A549 (cell line): ENCODE measurements at regions not wholly inside any gene's neighbourhood (a gene's known extent, or its start where the extent isn't known, plus 50 kb on each side); places are given as distances from the start of the nearest gene placed in this dataset.
"Not testable (repeated sequence)": the region's sequence is repeated elsewhere in the genome, so short reads cannot be mapped to it uniquely, and the experiment has no call there.

Experiments
- ATAC-seq, 2 experiments: fragments of 200-7000 bp in 1 of 2; fragments of >200 bp in 1 of 2; cut with Nextera tagmentation in 1 of 2; cut with Tn5 transposase in 1 of 2; 3 replicates each; pipeline versions ENCODE4 v1.8.0 to v1.9.1; 2018 to 2020; ENCODE audit warnings: mild to moderate bottlenecking in 1 of 2, moderate library complexity in 1 of 2
- CTCF ChIA-PET: fragments of 300-600 bp; sonication (Branson Sonifier 250); formaldehyde crosslinking; extraction: SDS; loops from one replicate; lab custom pipeline; 2021; ENCODE audit warnings: antibody characterized with exemption, inconsistent platforms; lab: Yijun Ruan, JAX
- POLR2A ChIA-PET: fragments of 350-600 bp; formaldehyde crosslinking; extraction: SDS; loops from one replicate; lab custom pipeline; 2021; ENCODE audit warnings: antibody characterized with exemption, inconsistent platforms; lab: Yijun Ruan, JAX
- DNase-seq, 2 experiments: peaks; one replicate each; pipeline versions ENCODE4 v3.0.0 to v3.0.0-alpha.2; 2011 to 2016; ENCODE audit warnings: low read depth in 1 of 2, low spot score in 1 of 2
- FAIRE-seq: peaks from 2 replicates; lab custom pipeline; 2011; peaks lifted over from hg19 to GRCh38; lab: Jason Lieb, UNC
- H3K27ac ChIP-seq, 2 experiments: fragments of >200 bp; sonication (Bioruptor Twin); formaldehyde crosslinking; 3 replicates each; pipeline ENCODE4 v1.5.1; 2016 to 2017
- H3K4me1 ChIP-seq: fragments of >200 bp; sonication (Bioruptor Twin); formaldehyde crosslinking; 3 replicates; pipeline ENCODE4 v1.6.1; 2016
- H3K4me2 ChIP-seq: fragments of >200 bp; sonication (Bioruptor Twin); formaldehyde crosslinking; 3 replicates; pipeline ENCODE4 v1.6.1; 2016
- H3K4me3 ChIP-seq: fragments of >200 bp; sonication (Bioruptor Twin); formaldehyde crosslinking; 3 replicates; pipeline ENCODE4 v1.5.1; 2016
- H3K9me3 ChIP-seq: fragments of >200 bp; sonication (Bioruptor Twin); formaldehyde crosslinking; 3 replicates; pipeline ENCODE4 v1.6.1; 2016
- BCL3 ChIP-seq: fragments of >200 bp; sonication (Bioruptor Twin); formaldehyde crosslinking; IDR thresholded peaks from 3 replicates; pipeline ENCODE4 v1.6.1; 2016
- CBX2 ChIP-seq: fragments of 200-600 bp; sonication (generic); IDR thresholded peaks from 2 replicates; pipeline ENCODE4 v1.6.1; 2016; ENCODE audit warnings: low read depth, mild to moderate bottlenecking, borderline replicate concordance
- CEBPB ChIP-seq, 2 experiments: fragments of >200 bp in 1 of 2; sonication (Bioruptor Twin) in 1 of 2; formaldehyde crosslinking in 1 of 2; IDR thresholded peaks; 2 replicates each; pipeline ENCODE4 v1.6.1; 2012 to 2016
- EP300 ChIP-seq, 2 experiments: fragments of >200 bp; sonication (Bioruptor Twin); formaldehyde crosslinking; IDR thresholded peaks; 2 replicates in 1 of 2; 3 replicates in 1 of 2; pipeline ENCODE4 v1.6.1; 2016 to 2017
- ESRRA ChIP-seq: fragments of 150-350 bp; IDR thresholded peaks from 2 replicates; pipeline ENCODE4 v1.6.1; 2014; ENCODE audit warnings: mild to moderate bottlenecking, low read length, borderline replicate concordance
- GATA3 ChIP-seq: IDR thresholded peaks from 2 replicates; pipeline ENCODE4 v1.6.1; 2012; ENCODE audit warnings: borderline replicate concordance
- HDAC2 ChIP-seq: fragments of 200-600 bp; sonication (generic); IDR thresholded peaks from 2 replicates; pipeline ENCODE4 v1.6.1; 2016
- HEYL ChIP-seq: fragments of 250-450 bp; sonication (Bioruptor Pico); IDR thresholded peaks from 2 replicates; pipeline ENCODE4 v1.8.0; 2021; ENCODE audit warnings: mild to moderate bottlenecking, moderate library complexity
- JUNB ChIP-seq: fragments of >200 bp; sonication (Bioruptor Twin); formaldehyde crosslinking; IDR thresholded peaks from 2 replicates; pipeline ENCODE4 v1.6.1; 2016
- KDM1A ChIP-seq: fragments of 200-600 bp; sonication (generic); IDR thresholded peaks from 2 replicates; pipeline ENCODE4 v1.6.1; 2016; ENCODE audit warnings: low read depth, mild to moderate bottlenecking
- MAX ChIP-seq: IDR thresholded peaks from 2 replicates; pipeline ENCODE4 v1.6.1; 2012
- MAZ ChIP-seq: fragments of 150-350 bp; IDR thresholded peaks from 2 replicates; pipeline ENCODE4 v1.6.1; 2014; ENCODE audit warnings: antibody characterized with exemption, low read depth, low read length, borderline replicate concordance
- MYC ChIP-seq: IDR thresholded peaks from 2 replicates; pipeline ENCODE4 v1.6.1; 2012; ENCODE audit warnings: mild to moderate bottlenecking, inconsistent platforms, low read length, improper control_type of control experiment, borderline replicate concordance
- PBX3 ChIP-seq: IDR thresholded peaks from 2 replicates; pipeline ENCODE4 v1.6.1; 2012
- PHF8 ChIP-seq: fragments of 200-600 bp; sonication (generic); IDR thresholded peaks from 2 replicates; pipeline ENCODE4 v1.6.1; 2016; ENCODE audit warnings: low read depth, mild to moderate bottlenecking, antibody characterized with exemption, moderate library complexity, borderline replicate concordance
- RAD21 ChIP-seq, 2 experiments: fragments of >200 bp in 1 of 2; sonication (Bioruptor Twin) in 1 of 2; formaldehyde crosslinking in 1 of 2; IDR thresholded peaks in 1 of 2; conservative IDR thresholded peaks in 1 of 2; 2 replicates in 1 of 2; 3 replicates in 1 of 2; pipeline ENCODE4 v1.6.1; 2012 to 2018; ENCODE audit warnings: inconsistent platforms in 1 of 2
- RARB ChIP-seq: fragments of 250-450 bp; sonication (Bioruptor Pico); IDR thresholded peaks from 2 replicates; pipeline ENCODE4 v1.8.0; 2021; ENCODE audit warnings: mild to moderate bottlenecking, moderate library complexity
- RNF2 ChIP-seq: fragments of 200-600 bp; sonication (generic); IDR thresholded peaks from 2 replicates; pipeline ENCODE4 v1.6.1; 2016; ENCODE audit warnings: low read depth, mild to moderate bottlenecking, antibody characterized with exemption, moderate library complexity, borderline replicate concordance
- SREBF2 ChIP-seq: fragments of 450-650 bp; IDR thresholded peaks from 2 replicates; pipeline ENCODE4 v1.6.1; 2014; ENCODE audit warnings: mild to moderate bottlenecking, moderate library complexity
- TP53 ChIP-seq: fragments of 250-450 bp; sonication (Bioruptor Pico); IDR thresholded peaks from 2 replicates; pipeline ENCODE4 v1.5.0; 2021; ENCODE audit warnings: mild to moderate bottlenecking, moderate library complexity
- USF2 ChIP-seq: fragments of 450-650 bp; IDR thresholded peaks from 2 replicates; pipeline ENCODE4 v1.6.1; 2014; ENCODE audit warnings: antibody characterized with exemption
- ZC3H11A ChIP-seq: fragments of 450-650 bp; IDR thresholded peaks from 2 replicates; pipeline ENCODE4 v1.6.1; 2014; ENCODE audit warnings: antibody characterized with exemption, mild to moderate bottlenecking
- ZFP36 ChIP-seq: fragments of 450-650 bp; IDR thresholded peaks from 2 replicates; pipeline ENCODE4 v1.6.1; 2014; ENCODE audit warnings: borderline replicate concordance; ENCODE audit not compliant: partially characterized antibody
- WGBS: methylation state at CpG from one replicate; pipeline ENCODE4 v1.1.6; 2017; ENCODE audit errors: missing lambda C conversion rate; 5-methylcytosine and 5-hydroxymethylcytosine counted together

GRCh38 chr5:157976429-157976828 is 117.5 kb upstream of the CLINT1 start:
- TF ChIP-seq ZFP36 (no peak), HEYL (no peak)
- ATAC-seq (no peak), FAIRE-seq (no peak), DNase-seq (no peak)
- Histone ChIP-seq H3K4me2 (no peak overlapping the region), H3K9me3 (no peaks in the 10 kb centered on the region), H3K4me3 (no peak overlapping the region), H3K27ac (no peak overlapping the region), H3K4me1 (no peaks in the 10 kb centered on the region; the same call in 2 of the 3 replicates)
- CTCF ChIA-PET: interaction anchor here (0.7 to 1.2 kb wide), 4 partner anchors 18 to 158 kb away, joined by 3 to 5 read pairs (median 3); no protein-coding TSS in a partner anchor
- POLR2A ChIA-PET: no interaction called here

GRCh38 chr5:157972579-157972978 is 113.6 kb upstream of the CLINT1 start:
- no peak overlapping the region for H3K4me2 ChIP-seq
- WGBS: 37% methylated on average over 6 of the region's 6 CpGs
- ATAC-seq (no peak), FAIRE-seq (no peak), DNase-seq (no peak)
- ChIA-PET POLR2A (no interaction called here), CTCF (interaction anchor here (0.8 to 1.8 kb wide), 6 partner anchors 11 to 159 kb away, joined by 3 to 5 read pairs (median 4); no protein-coding TSS in a partner anchor)
- H3K27ac ChIP-seq: no peak overlapping the region
- H3K4me3 ChIP-seq: no peak overlapping the region
- H3K4me1 ChIP-seq: no peaks in the 10 kb centered on the region
- no peaks in the 10 kb centered on the region for H3K9me3 ChIP-seq
- TF ChIP-seq PHF8: no peak

GRCh38 chr5:157971571-157972216 is 112.7 kb upstream of the CLINT1 start:
- Histone ChIP-seq H3K4me3 (no peak overlapping the region), H3K4me2 (no peak overlapping the region), H3K4me1 (no peaks in the 10 kb centered on the region), H3K9me3 (no peaks in the 10 kb centered on the region), H3K27ac (no peak overlapping the region)
- 34% methylated on average over 4 of the region's 5 CpGs for WGBS
- no peak for DNase-seq
- TF ChIP-seq TP53: no peak
- TF ChIP-seq MAZ: no peak
- TF ChIP-seq USF2: no peak
- TF ChIP-seq HDAC2: no peak
- no peak for TF ChIP-seq PBX3
- no peak for TF ChIP-seq EP300 (IDR thresholded peaks at IDR 0.05)
- TF ChIP-seq MYC: no peak
- no peak for TF ChIP-seq KDM1A
- no peak for TF ChIP-seq ZC3H11A
- TF ChIP-seq GATA3: no peak
- no peak for TF ChIP-seq RAD21 (conservative IDR thresholded peaks at IDR 0.05 in 1 of 2, IDR thresholded peaks at IDR 0.05 in 1 of 2)
- CTCF ChIA-PET: interaction anchor here (0.8 to 1.8 kb wide), 6 partner anchors 10 to 158 kb away, joined by 3 to 5 read pairs (median 4); no protein-coding TSS in a partner anchor
- POLR2A ChIA-PET: no interaction called here
- peak; percentile 48 to 59; a peak in 4 of 6 replicates for ATAC-seq
- no peak for FAIRE-seq

GRCh38 chr5:157968570-157968969 is 109.6 kb upstream of the CLINT1 start:
- FAIRE-seq, POLR2A ChIA-PET, CTCF ChIA-PET, H3K4me1 ChIP-seq, DNase-seq, H3K9me3 ChIP-seq, H3K4me3 ChIP-seq, ATAC-seq, H3K4me2 ChIP-seq, H3K27ac ChIP-seq: not testable (repeated sequence)
- WGBS: 82% methylated on average over 6 of the region's 6 CpGs

GRCh38 chr5:157965989-157966388 is 107.0 kb upstream of the CLINT1 start:
- no peak overlapping the region for H3K27ac ChIP-seq
- no peak for ATAC-seq
- H3K4me3 ChIP-seq: no peak overlapping the region
- CTCF ChIA-PET: interaction anchor here (1.2 to 1.9 kb wide), 2 partner anchors 8 to 17 kb away, joined by 3 to 9 read pairs; no protein-coding TSS in a partner anchor
- FAIRE-seq: no peak
- no peaks in the 10 kb centered on the region for H3K4me1 ChIP-seq
- WGBS: 69% methylated on average over 9 of the region's 9 CpGs
- H3K9me3 ChIP-seq: no peaks in the 10 kb centered on the region
- POLR2A ChIA-PET: no interaction called here
- H3K4me2 ChIP-seq: no peak overlapping the region
- DNase-seq: no peak
- TF ChIP-seq RARB: no peak
- TF ChIP-seq PBX3: no peak
- TF ChIP-seq MAZ: no peak
- no peak for TF ChIP-seq CEBPB (IDR thresholded peaks at IDR 0.05)
- no peak for TF ChIP-seq SREBF2
- no peak for TF ChIP-seq RNF2
- TF ChIP-seq HEYL: no peak
- no peak for TF ChIP-seq MAX
- TF ChIP-seq BCL3: no peak
- no peak for TF ChIP-seq ESRRA
- TF ChIP-seq CBX2: no peak
- no peak for TF ChIP-seq JUNB
- no peak for TF ChIP-seq RAD21 (conservative IDR thresholded peaks at IDR 0.05 in 1 of 2, IDR thresholded peaks at IDR 0.05 in 1 of 2)
